GM12873 (cell line): ENCODE measurements at regions not wholly inside any gene's neighbourhood (a gene's known extent, or its start where the extent isn't known, plus 50 kb on each side); places are given as distances from the start of the nearest gene placed in this dataset.

Source experiments
- TF ChIP-seq, protein P1 (sequence below): IDR thresholded peaks from 2 replicates; pipeline ENCODE4 v1.5.1; 2012; ENCODE audit warnings: low read depth, mild to moderate bottlenecking, moderate library complexity, low read length, control low read depth; ENCODE audit not compliant: insufficient read depth; ENCODE audit errors: missing control alignments

- TF ChIP-seq, protein P1, sequence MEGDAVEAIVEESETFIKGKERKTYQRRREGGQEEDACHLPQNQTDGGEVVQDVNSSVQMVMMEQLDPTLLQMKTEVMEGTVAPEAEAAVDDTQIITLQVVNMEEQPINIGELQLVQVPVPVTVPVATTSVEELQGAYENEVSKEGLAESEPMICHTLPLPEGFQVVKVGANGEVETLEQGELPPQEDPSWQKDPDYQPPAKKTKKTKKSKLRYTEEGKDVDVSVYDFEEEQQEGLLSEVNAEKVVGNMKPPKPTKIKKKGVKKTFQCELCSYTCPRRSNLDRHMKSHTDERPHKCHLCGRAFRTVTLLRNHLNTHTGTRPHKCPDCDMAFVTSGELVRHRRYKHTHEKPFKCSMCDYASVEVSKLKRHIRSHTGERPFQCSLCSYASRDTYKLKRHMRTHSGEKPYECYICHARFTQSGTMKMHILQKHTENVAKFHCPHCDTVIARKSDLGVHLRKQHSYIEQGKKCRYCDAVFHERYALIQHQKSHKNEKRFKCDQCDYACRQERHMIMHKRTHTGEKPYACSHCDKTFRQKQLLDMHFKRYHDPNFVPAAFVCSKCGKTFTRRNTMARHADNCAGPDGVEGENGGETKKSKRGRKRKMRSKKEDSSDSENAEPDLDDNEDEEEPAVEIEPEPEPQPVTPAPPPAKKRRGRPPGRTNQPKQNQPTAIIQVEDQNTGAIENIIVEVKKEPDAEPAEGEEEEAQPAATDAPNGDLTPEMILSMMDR: no peak
Observed at GRCh38 chr13:19070398-19070735, 111.3 kb downstream of the TUBA3C start.

DNA sequence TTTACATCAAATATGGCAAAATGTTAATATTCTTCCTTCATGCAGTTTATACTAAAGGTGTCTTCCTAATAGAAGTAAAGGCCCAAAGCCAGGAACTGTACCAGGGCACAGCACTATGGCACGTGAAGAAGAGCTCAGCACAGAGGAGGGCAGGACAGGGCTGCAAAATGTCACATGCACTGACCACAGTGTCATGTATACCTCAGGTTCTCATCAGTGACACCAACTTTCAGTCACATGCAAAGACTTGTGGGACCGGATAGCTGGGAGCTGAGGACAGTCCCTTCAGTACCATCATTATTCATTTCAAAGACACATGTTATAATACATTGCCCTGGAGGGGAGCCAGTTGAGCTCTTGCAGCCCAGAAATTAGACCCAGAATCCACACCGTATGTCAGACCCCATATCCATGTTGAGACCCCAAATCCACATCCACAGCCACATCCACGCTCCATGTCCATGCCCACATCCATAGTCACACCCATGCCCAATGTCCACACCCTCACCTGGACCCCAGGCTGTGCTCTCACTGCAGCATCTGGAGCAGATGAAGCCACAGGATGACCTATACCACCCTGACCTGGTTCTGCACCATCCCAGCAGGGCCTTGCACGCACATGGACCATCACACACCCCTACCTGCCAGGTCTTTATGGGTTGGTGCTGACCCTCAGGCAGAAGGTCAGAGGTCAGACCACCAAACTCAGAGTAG lies 111.8 kb downstream of the TUBA3C start:
- TF ChIP-seq, protein P1: no peak

GRCh38 chr13:19068691-19069090 lies 112.9 kb downstream of the TUBA3C start:
- TF ChIP-seq, protein P1: no peak

DNA sequence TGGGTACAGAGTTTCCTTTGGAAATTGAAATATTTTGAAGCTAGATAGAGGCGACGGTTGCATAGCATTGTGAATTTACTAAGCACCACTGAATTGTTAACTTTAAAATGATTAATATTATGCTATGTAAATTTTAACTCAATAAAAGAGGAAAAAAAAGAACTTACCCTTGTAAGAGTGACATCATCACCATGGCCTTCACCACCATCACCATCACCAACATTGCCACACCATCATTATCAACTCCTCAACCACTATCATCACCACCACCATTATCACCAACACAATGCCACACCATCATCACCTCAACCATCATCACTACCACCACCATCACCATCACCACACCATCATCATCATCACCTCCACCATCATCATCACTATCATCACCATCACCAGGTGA lies 113.9 kb downstream of the TUBA3C start:
- TF ChIP-seq, protein P1: no peak

DNA sequence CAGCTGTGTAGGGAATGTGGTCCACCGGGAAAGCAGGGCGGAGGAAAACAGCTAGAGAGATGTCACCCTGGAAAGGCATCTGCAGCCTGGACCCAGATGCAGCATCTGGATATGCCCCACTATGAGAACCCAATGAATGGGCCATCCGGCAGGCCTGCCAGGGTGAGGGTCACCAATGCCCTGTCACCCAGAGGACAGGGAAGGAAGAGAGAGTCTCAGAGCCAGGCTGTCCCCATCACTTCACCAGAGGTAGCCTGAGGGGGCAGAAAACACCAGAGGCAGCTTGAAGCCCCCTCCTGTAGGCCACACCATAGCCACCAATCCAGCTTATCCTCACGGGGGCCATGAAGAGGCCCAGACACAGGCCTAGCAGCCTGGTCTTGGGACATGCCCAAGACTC lies 118.8 kb downstream of the TUBA3C start:
- TF ChIP-seq, protein P1: no peak

- TF ChIP-seq, protein P1: no peak
Observed at GRCh38 chr13:19062019-19062646, 119.5 kb downstream of the TUBA3C start.

DNA sequence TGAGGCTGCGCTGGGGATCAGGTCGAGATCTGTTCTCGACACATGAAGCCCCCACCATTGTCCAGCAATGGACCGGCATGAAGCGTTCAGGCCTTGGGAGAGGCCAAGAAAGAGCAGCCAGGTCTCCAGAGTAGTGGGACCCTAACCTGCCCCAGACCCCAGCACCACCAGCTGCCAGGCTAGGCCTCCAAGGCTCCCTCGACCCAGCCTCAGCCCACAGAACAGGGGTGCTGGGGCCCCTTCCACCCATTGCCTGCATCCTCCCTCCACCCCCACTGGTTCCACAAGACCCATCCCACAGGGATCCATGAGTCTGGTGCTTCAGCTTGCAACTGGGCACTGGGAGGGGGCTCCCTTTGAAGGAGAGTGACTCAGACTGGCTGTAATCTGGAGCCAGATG lies 120.3 kb downstream of the TUBA3C start:
- TF ChIP-seq, protein P1: no peak
